ENCODE measurements at regions not wholly inside any gene's neighbourhood (a gene's known extent, or its start where the extent isn't known, plus 50 kb on each side); places are given as distances from the start of the nearest gene placed in this dataset.
A peak's percentile ranks its signal among the peaks of the same experiment; 100 is the strongest.

DNA sequence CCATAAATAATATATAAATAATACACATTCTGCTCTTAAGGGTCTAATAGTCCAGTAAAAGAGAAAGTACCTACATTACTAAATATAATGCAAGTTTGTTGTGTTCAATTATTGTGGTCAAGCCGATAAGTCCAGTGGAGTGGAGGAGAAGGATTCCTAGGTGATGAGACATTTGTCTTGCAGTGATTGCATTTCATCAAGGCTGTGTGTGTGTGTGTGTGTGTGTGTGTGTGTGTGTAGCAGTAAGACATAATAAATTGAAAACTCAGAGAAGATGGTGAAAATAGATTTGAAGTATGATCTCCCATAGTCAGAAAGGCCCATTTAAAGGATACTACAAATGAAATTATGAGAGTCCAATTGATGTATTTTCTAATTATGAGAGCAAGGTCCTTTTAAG is 192.5 kb upstream of the SEMA3C start:
- ATAC-seq (no peak; a peak in 1 of 6 replicates), DNase-seq (ENCODE audit: low read depth in 1 of 2, low spot score in 1 of 2) (peak in 1 of 2 experiments; percentile 61)
- no peak overlapping the region for H3K4me2 ChIP-seq

GRCh38 chr7:81110673-81111072 is 191.8 kb upstream of the SEMA3C start:
- no peak for ATAC-seq
- H3K9me3 ChIP-seq, result no peaks in the 10 kb centered on the region
- ChIA-PET POLR2A (no interaction called here), CTCF (interaction anchor here (0.6 kb wide), 1 partner anchor 909 kb away, joined by 3 read pairs; no protein-coding TSS in a partner anchor)
- H3K4me2 ChIP-seq, result no peak overlapping the region
- H3K4me3 ChIP-seq, result no peak overlapping the region
- WGBS (ENCODE audit: missing lambda C conversion rate), result 86% methylated on average over 2 of the region's 2 CpGs
- DNase-seq (ENCODE audit: low read depth in 1 of 2, low spot score in 1 of 2), result no peak
- peaks cover 16% of the 10 kb centered on the region; the same call in 2 of the 3 replicates for H3K4me1 ChIP-seq
- no peak for FAIRE-seq
- no peak overlapping the region for H3K27ac ChIP-seq
- TF ChIP-seq POLR2A (IDR thresholded peaks at IDR 0.05; ENCODE audit: low read length), result no peak
- TF ChIP-seq POLR2AphosphoS2 (conservative IDR thresholded peaks at IDR 0.05; ENCODE audit: low read length), result no peak
- TF ChIP-seq TP53 (CRISPR knock-in tag; IDR thresholded peaks at IDR 0.05), result no peak
- TF ChIP-seq USF2 (IDR thresholded peaks at IDR 0.05), result no peak
- no peak for TF ChIP-seq MAX (IDR thresholded peaks at IDR 0.05)
- TF ChIP-seq, protein P1, sequence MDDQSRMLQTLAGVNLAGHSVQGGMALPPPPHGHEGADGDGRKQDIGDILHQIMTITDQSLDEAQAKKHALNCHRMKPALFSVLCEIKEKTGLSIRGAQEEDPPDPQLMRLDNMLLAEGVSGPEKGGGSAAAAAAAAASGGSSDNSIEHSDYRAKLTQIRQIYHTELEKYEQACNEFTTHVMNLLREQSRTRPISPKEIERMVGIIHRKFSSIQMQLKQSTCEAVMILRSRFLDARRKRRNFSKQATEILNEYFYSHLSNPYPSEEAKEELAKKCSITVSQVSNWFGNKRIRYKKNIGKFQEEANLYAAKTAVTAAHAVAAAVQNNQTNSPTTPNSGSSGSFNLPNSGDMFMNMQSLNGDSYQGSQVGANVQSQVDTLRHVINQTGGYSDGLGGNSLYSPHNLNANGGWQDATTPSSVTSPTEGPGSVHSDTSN (IDR thresholded peaks at IDR 0.05), result no peak
- TF ChIP-seq HOXB5 (CRISPR knock-in tag; IDR thresholded peaks at IDR 0.05), result no peak
- TF ChIP-seq KDM5A (IDR thresholded peaks at IDR 0.05), result no peak
- TF ChIP-seq HOXA7 (CRISPR knock-in tag; IDR thresholded peaks at IDR 0.05), result no peak
- no peak for TF ChIP-seq MYC (IDR thresholded peaks at IDR 0.05; ENCODE audit: borderline replicate concordance, low read length)
- TF ChIP-seq SMC3 (IDR thresholded peaks at IDR 0.05), result no peak
- no peak for TF ChIP-seq RNF2 (IDR thresholded peaks at IDR 0.05; ENCODE audit: borderline replicate concordance, low read depth)

More for the DNA sequence above, 192.5 kb upstream of the SEMA3C start:
- WGBS (ENCODE audit: missing lambda C conversion rate), result 47% methylated on average over 1 of the region's 1 CpG
- Histone ChIP-seq H3K4me3 (no peak overlapping the region), H3K4me1 (peaks cover 16% of the 10 kb centered on the region; the same call in 2 of the 3 replicates), H3K27ac (no peak overlapping the region), H3K9me3 (no peaks in the 10 kb centered on the region)
- POLR2A ChIA-PET, result no interaction called here
- TF ChIP-seq RNF2 (IDR thresholded peaks at IDR 0.05; ENCODE audit: borderline replicate concordance, low read depth), result no peak
- no peak for TF ChIP-seq SREBF2 (IDR thresholded peaks at IDR 0.05)
- no peak for TF ChIP-seq ZSCAN20 (CRISPR knock-in tag; IDR thresholded peaks at IDR 0.05)
- TF ChIP-seq RARB (CRISPR knock-in tag; IDR thresholded peaks at IDR 0.05), result no peak
- no peak for TF ChIP-seq PHF8 (IDR thresholded peaks at IDR 0.05; ENCODE audit: borderline replicate concordance, low read depth)
- no peak for TF ChIP-seq FOSL2 (IDR thresholded peaks at IDR 0.05)
- 0 out of 2 replicates have a peak, but pooled peaks have one; percentile 61 for TF ChIP-seq FOSL2 (CRISPR knock-in tag; IDR thresholded peaks at IDR 0.05)
- FAIRE-seq, result no peak
- CTCF ChIA-PET, result no interaction called here

- 23% methylated on average over 3 of the region's 3 CpGs for WGBS (ENCODE audit: missing lambda C conversion rate)
- POLR2A ChIA-PET, result no interaction called here
- FAIRE-seq, result no peak
Measured at GRCh38 chr7:81098213-81098612, 179.4 kb upstream of the SEMA3C start.

More at GRCh38 chr7:81098213-81098612, 179.4 kb upstream of the SEMA3C start:
- Histone ChIP-seq H3K4me1 (peaks cover 24% of the 10 kb centered on the region), H3K4me3 (no peak overlapping the region), H3K9me3 (no peaks in the 10 kb centered on the region), H3K4me2 (peak overlapping the region; percentile 45), H3K27ac (no peak overlapping the region)
- no peak for TF ChIP-seq CTCF (IDR thresholded peaks at IDR 0.05)
- CTCF ChIA-PET, result no interaction called here
- DNase-seq (ENCODE audit: low read depth in 1 of 2, low spot score in 1 of 2), result no peak
- no peak for ATAC-seq
